Naive thymus-derived CD4-positive, alpha-beta T cell (primary cell): ENCODE measurements at regions not wholly inside any gene's neighbourhood (a gene's known extent, or its start where the extent isn't known, plus 50 kb on each side); places are given as distances from the start of the nearest gene placed in this dataset.
A peak's percentile ranks its signal among the peaks of the same experiment; 100 is the strongest.

Experiments used
- ATAC-seq: fragments of 150-1000 bp; cut with Tn5 transposase; 2 replicates; pipeline ENCODE4 v1.10.0; 2021; ENCODE audit warnings: mild to moderate bottlenecking, moderate library complexity
- CTCF ChIA-PET: fragments of 350-600 bp; sonication (Branson Sonifier 250); formaldehyde crosslinking; loops from one replicate; lab custom pipeline; 2021; ENCODE audit warnings: antibody characterized with exemption; lab: Charles Lee
- POLR2A ChIA-PET: fragments of 350-600 bp; sonication (Branson Sonifier 250); formaldehyde crosslinking; loops from one replicate; lab custom pipeline; 2021; ENCODE audit warnings: antibody characterized with exemption, inconsistent platforms; lab: Charles Lee
- DNase-seq, 9 donors: peaks; one replicate each; pipeline versions ENCODE4 v3.0.0 to v3.0.0-alpha.2; 2020 to 2022; ENCODE audit warnings: mixed read lengths in 1 of 9
- H3K27ac ChIP-seq: one replicate; pipeline ENCODE4 v1.7.0; 2013; ENCODE audit warnings: mild to moderate bottlenecking, low read depth, low read length, moderate library complexity
- H3K27me3 ChIP-seq, 2 donors: one replicate each; pipeline ENCODE4 v1.7.0; 2013; ENCODE audit warnings: low read length in 2 of 2, mild to moderate bottlenecking in 2 of 2, moderate library complexity in 2 of 2; ENCODE audit not compliant: control insufficient read depth in 2 of 2, insufficient read depth in 2 of 2
- H3K36me3 ChIP-seq, 3 experiments: 1 replicate in 2 of 3; 2 replicates in 1 of 3; pipeline ENCODE4 v1.7.0; 2013; ENCODE audit warnings: low read length in 3 of 3, mild to moderate bottlenecking in 3 of 3, moderate library complexity in 1 of 3; ENCODE audit not compliant: insufficient read depth in 3 of 3, control insufficient read depth in 2 of 3
- H3K4me1 ChIP-seq, 2 donors: one replicate each; pipeline ENCODE4 v1.7.0; 2013; ENCODE audit warnings: low read length in 2 of 2, mild to moderate bottlenecking in 2 of 2, moderate library complexity in 1 of 2; ENCODE audit not compliant: control insufficient read depth in 2 of 2, insufficient read depth in 2 of 2
- H3K4me3 ChIP-seq: 2 replicates; pipeline ENCODE4 v1.7.0; 2013; ENCODE audit warnings: mild to moderate bottlenecking, low read length
- H3K9me3 ChIP-seq, 3 experiments: 1 replicate in 2 of 3; 2 replicates in 1 of 3; pipeline ENCODE4 v1.7.0; 2013; ENCODE audit warnings: low read length in 3 of 3; ENCODE audit not compliant: control insufficient read depth in 2 of 3
- H3K27ac Mint-ChIP-seq, 9 donors: one replicate each; pipeline ENCODE4 v1.8.0; 2020 to 2022; ENCODE audit warnings: mixed read lengths in 9 of 9, mild to moderate bottlenecking in 8 of 9, moderate library complexity in 5 of 9, inconsistent platforms in 2 of 9
- H3K27me3 Mint-ChIP-seq, 5 donors: one replicate each; pipeline ENCODE4 v1.8.0; 2021 to 2022; ENCODE audit warnings: mixed read lengths in 5 of 5, mild to moderate bottlenecking in 1 of 5
- H3K36me3 Mint-ChIP-seq, 5 donors: one replicate each; pipeline ENCODE4 v1.8.0; 2020 to 2022; ENCODE audit warnings: mixed read lengths in 5 of 5, mild to moderate bottlenecking in 3 of 5, inconsistent platforms in 1 of 5
- H3K4me1 Mint-ChIP-seq, 7 donors: one replicate each; pipeline ENCODE4 v1.8.0; 2020 to 2022; ENCODE audit warnings: mixed read lengths in 7 of 7, mild to moderate bottlenecking in 3 of 7, inconsistent platforms in 1 of 7
- H3K4me3 Mint-ChIP-seq, 10 donors: one replicate each; pipeline ENCODE4 v1.8.0; 2020 to 2022; ENCODE audit warnings: mild to moderate bottlenecking in 10 of 10, mixed read lengths in 10 of 10, moderate library complexity in 6 of 10, inconsistent platforms in 2 of 10
- H3K9me3 Mint-ChIP-seq, 11 donors: one replicate each; pipeline ENCODE4 v1.8.0; 2020 to 2022; ENCODE audit warnings: mixed read lengths in 11 of 11, mild to moderate bottlenecking in 4 of 11, inconsistent platforms in 1 of 11, moderate library complexity in 1 of 11
- intact Hi-C, 2 donors: fragments of 100-400 bp; cut with micrococcal nuclease; formaldehyde crosslinking; loops; one replicate each; pipeline ENCODE4 v1.15.1; 2023

GRCh38 chr21:43306911-43307676 is 119.8 kb downstream of the SIK1 start:
- H3K9me3 Mint-ChIP-seq = peaks cover 0 to 1% (median 0%) of the 10 kb centered on the region in 11 donors
- ATAC-seq = peak; percentile 22
- intact Hi-C loops = no loop called here
- H3K4me1 Mint-ChIP-seq = peaks cover 0 to 9% (median 0%) of the 10 kb centered on the region in 7 donors
- H3K27ac Mint-ChIP-seq = peak overlapping the region in 1 of 9 donors; percentile 72
- Histone ChIP-seq H3K27me3 (no peaks in the 10 kb centered on the region), H3K4me3 (no peak overlapping the region), H3K36me3 (no peaks in the 10 kb centered on the region), H3K27ac (no peak overlapping the region), H3K9me3 (no peaks in the 10 kb centered on the region), H3K4me1 (no peaks in the 10 kb centered on the region)
- ChIA-PET CTCF (no interaction called here), POLR2A (no interaction called here)
- peaks cover 0 to 2% (median 0%) of the 10 kb centered on the region in 5 donors for H3K27me3 Mint-ChIP-seq
- H3K4me3 Mint-ChIP-seq = no peak overlapping the region
- no peaks in the 10 kb centered on the region for H3K36me3 Mint-ChIP-seq
- no peak for DNase-seq

GRCh38 chr21:43306391-43306790 is 120.5 kb downstream of the SIK1 start:
- H3K9me3 ChIP-seq = no peaks in the 10 kb centered on the region
- H3K27me3 ChIP-seq = no peaks in the 10 kb centered on the region
- POLR2A ChIA-PET = no interaction called here
- H3K27me3 Mint-ChIP-seq = peaks cover 0 to 2% (median 0%) of the 10 kb centered on the region in 5 donors
- no peak overlapping the region for H3K27ac ChIP-seq
- intact Hi-C loops = no loop called here
- peaks cover 0 to 2% (median 0%) of the 10 kb centered on the region in 7 donors for H3K4me1 Mint-ChIP-seq
- H3K27ac Mint-ChIP-seq = no peak overlapping the region
- H3K4me1 ChIP-seq = no peaks in the 10 kb centered on the region
- no peak overlapping the region for H3K4me3 ChIP-seq
- no peaks in the 10 kb centered on the region for H3K9me3 Mint-ChIP-seq
- H3K36me3 ChIP-seq = no peaks in the 10 kb centered on the region
- H3K36me3 Mint-ChIP-seq = no peaks in the 10 kb centered on the region
- H3K4me3 Mint-ChIP-seq = no peak overlapping the region
- no peak for ATAC-seq
- DNase-seq = no peak
- CTCF ChIA-PET = no interaction called here

- no peaks in the 10 kb centered on the region for H3K36me3 ChIP-seq
- no peaks in the 10 kb centered on the region for H3K9me3 ChIP-seq
- DNase-seq = no peak
- ATAC-seq = no peak
- Mint-ChIP-seq H3K4me3 (no peak overlapping the region), H3K27ac (no peak overlapping the region), H3K4me1 (peaks cover 0 to 2% (median 0%) of the 10 kb centered on the region in 7 donors), H3K27me3 (peaks cover 0 to 2% (median 0%) of the 10 kb centered on the region in 5 donors), H3K36me3 (no peaks in the 10 kb centered on the region), H3K9me3 (no peaks in the 10 kb centered on the region)
- H3K4me1 ChIP-seq = no peaks in the 10 kb centered on the region
- H3K27me3 ChIP-seq = no peaks in the 10 kb centered on the region
- ChIA-PET POLR2A (no interaction called here), CTCF (no interaction called here)
- intact Hi-C loops = no loop called here
- H3K27ac ChIP-seq = no peak overlapping the region
- no peak overlapping the region for H3K4me3 ChIP-seq
Observed at GRCh38 chr21:43305811-43306311, 121.1 kb downstream of the SIK1 start.

GRCh38 chr21:43305336-43305665 is 121.6 kb downstream of the SIK1 start:
- POLR2A ChIA-PET = no interaction called here
- H3K27ac Mint-ChIP-seq = no peak overlapping the region
- H3K4me3 Mint-ChIP-seq = no peak overlapping the region
- no peaks in the 10 kb centered on the region for H3K4me1 ChIP-seq
- no peaks in the 10 kb centered on the region for H3K36me3 Mint-ChIP-seq
- H3K9me3 ChIP-seq = no peaks in the 10 kb centered on the region
- ATAC-seq = no peak
- no peak overlapping the region for H3K27ac ChIP-seq
- peaks cover 0 to 2% (median 0%) of the 10 kb centered on the region in 5 donors for H3K27me3 Mint-ChIP-seq
- no peaks in the 10 kb centered on the region for H3K36me3 ChIP-seq
- no peaks in the 10 kb centered on the region for H3K27me3 ChIP-seq
- H3K4me3 ChIP-seq = no peak overlapping the region
- H3K9me3 Mint-ChIP-seq = no peaks in the 10 kb centered on the region
- no peak for DNase-seq
- CTCF ChIA-PET = no interaction called here
- peaks cover 0 to 2% (median 0%) of the 10 kb centered on the region in 7 donors for H3K4me1 Mint-ChIP-seq
- intact Hi-C loops = no loop called here

GRCh38 chr21:43304621-43305335 is 122.2 kb downstream of the SIK1 start:
- H3K9me3 Mint-ChIP-seq = no peaks in the 10 kb centered on the region
- Histone ChIP-seq H3K27me3 (no peaks in the 10 kb centered on the region), H3K36me3 (no peaks in the 10 kb centered on the region), H3K4me1 (no peaks in the 10 kb centered on the region), H3K27ac (no peak overlapping the region), H3K9me3 (no peaks in the 10 kb centered on the region), H3K4me3 (no peak overlapping the region)
- no peaks in the 10 kb centered on the region for H3K36me3 Mint-ChIP-seq
- DNase-seq = no peak
- ChIA-PET POLR2A (no interaction called here), CTCF (no interaction called here)
- H3K4me3 Mint-ChIP-seq = no peak overlapping the region
- peaks cover 0 to 2% (median 0%) of the 10 kb centered on the region in 7 donors for H3K4me1 Mint-ChIP-seq
- intact Hi-C loops = no loop called here
- no peak for ATAC-seq
- H3K27me3 Mint-ChIP-seq = no peaks in the 10 kb centered on the region
- no peak overlapping the region for H3K27ac Mint-ChIP-seq

- H3K27ac ChIP-seq = no peak overlapping the region
- ATAC-seq (no peak), DNase-seq (no peak)
- Mint-ChIP-seq H3K4me3 (no peak overlapping the region), H3K9me3 (no peaks in the 10 kb centered on the region), H3K36me3 (no peaks in the 10 kb centered on the region), H3K27me3 (no peaks in the 10 kb centered on the region), H3K4me1 (peaks cover 0 to 2% (median 0%) of the 10 kb centered on the region in 7 donors), H3K27ac (peak overlapping the region in 1 of 9 donors; percentile 57)
- H3K4me1 ChIP-seq = no peaks in the 10 kb centered on the region
- intact Hi-C loops = no loop called here
- CTCF ChIA-PET = no interaction called here
- POLR2A ChIA-PET = no interaction called here
- H3K4me3 ChIP-seq = no peak overlapping the region
- H3K27me3 ChIP-seq = no peaks in the 10 kb centered on the region
- H3K9me3 ChIP-seq = no peaks in the 10 kb centered on the region
- no peaks in the 10 kb centered on the region for H3K36me3 ChIP-seq
Observed at GRCh38 chr21:43304206-43304605, 122.7 kb downstream of the SIK1 start.
